ENCODE measurements at regions not wholly inside any gene's neighbourhood (a gene's known extent, or its start where the extent isn't known, plus 50 kb on each side); places are given as distances from the start of the nearest gene placed in this dataset.
A peak's percentile ranks its signal among the peaks of the same experiment; 100 is the strongest.

- DNase-seq (ENCODE audit: low read depth, low spot score), result no peak
- TF ChIP-seq, protein P1, sequence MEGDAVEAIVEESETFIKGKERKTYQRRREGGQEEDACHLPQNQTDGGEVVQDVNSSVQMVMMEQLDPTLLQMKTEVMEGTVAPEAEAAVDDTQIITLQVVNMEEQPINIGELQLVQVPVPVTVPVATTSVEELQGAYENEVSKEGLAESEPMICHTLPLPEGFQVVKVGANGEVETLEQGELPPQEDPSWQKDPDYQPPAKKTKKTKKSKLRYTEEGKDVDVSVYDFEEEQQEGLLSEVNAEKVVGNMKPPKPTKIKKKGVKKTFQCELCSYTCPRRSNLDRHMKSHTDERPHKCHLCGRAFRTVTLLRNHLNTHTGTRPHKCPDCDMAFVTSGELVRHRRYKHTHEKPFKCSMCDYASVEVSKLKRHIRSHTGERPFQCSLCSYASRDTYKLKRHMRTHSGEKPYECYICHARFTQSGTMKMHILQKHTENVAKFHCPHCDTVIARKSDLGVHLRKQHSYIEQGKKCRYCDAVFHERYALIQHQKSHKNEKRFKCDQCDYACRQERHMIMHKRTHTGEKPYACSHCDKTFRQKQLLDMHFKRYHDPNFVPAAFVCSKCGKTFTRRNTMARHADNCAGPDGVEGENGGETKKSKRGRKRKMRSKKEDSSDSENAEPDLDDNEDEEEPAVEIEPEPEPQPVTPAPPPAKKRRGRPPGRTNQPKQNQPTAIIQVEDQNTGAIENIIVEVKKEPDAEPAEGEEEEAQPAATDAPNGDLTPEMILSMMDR (IDR thresholded peaks at IDR 0.05; ENCODE audit: low read depth, low read length), result no peak
- H3K4me3 ChIP-seq (ENCODE audit: low read depth, low read length), result no peak overlapping the region
- in situ Hi-C loops (cut with HindIII; ENCODE audit: low sequenced_read_pairs), result no loop called here
Measured at GRCh38 chr2:64403426-64403825, 50.5 kb upstream of the LGALSL start.

DNA sequence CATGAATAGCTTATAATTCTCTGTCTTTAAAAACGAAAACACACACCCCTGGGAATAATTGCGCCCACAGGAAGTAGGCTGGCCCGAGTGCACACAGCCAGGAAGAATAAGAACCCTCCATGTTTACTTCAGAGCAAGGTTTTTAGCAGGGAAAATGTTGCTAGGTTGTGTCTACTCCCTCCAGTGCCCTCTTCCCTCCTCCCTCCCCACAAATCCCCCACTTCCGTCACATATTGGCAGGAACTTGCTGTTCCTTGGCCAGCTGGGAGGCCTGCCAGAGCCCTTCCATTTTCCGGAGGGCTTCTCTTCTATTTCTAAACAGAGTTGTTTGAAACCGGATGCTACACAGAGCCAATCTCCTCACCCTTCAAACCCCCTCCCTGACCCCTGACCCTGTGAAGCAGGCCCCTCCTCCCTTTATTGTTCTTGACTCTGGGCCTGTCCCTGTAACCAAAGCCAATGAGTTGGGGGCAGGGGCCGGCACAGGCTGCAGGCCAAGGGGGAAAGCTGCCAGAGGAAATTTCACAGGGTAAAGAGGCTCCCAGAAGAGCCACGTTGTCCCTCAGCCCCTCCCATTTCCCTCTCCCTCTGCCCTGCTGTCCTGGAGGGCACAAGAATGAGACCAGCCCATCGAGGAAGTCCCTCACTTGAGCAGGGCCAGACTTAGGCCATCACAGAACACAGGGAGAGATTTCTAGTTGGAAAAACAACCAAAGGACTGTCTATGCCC lies 49.8 kb upstream of the LGALSL start:
- H3K4me3 ChIP-seq (ENCODE audit: low read depth, low read length), result no peak overlapping the region
- peak; percentile 83 for DNase-seq (ENCODE audit: low read depth, low spot score)
- in situ Hi-C loops (cut with HindIII; ENCODE audit: low sequenced_read_pairs), result no loop called here
- TF ChIP-seq, protein P1 (IDR thresholded peaks at IDR 0.05; ENCODE audit: low read depth, low read length), result no peak
